ENCODE measurements at regions not wholly inside any gene's neighbourhood (a gene's known extent, or its start where the extent isn't known, plus 50 kb on each side); places are given as distances from the start of the nearest gene placed in this dataset.

GRCh38 chr6:138596591-138596990, 97.3 kb upstream of the NHSL1 start:
- no peak overlapping the region for H3K4me3 ChIP-seq (ENCODE audit: low read length)
- H3K27me3 ChIP-seq (ENCODE audit: control insufficient read depth in 1 of 2, insufficient read depth in 2 of 2, low read length in 2 of 2), result no peaks in the 10 kb centered on the region
- no peak overlapping the region for H3K4me3 Mint-ChIP-seq
- ATAC-seq (ENCODE audit: poor library complexity) (no peak), DNase-seq (no peak)
- no peaks in the 10 kb centered on the region for H3K9me3 Mint-ChIP-seq
- no peak overlapping the region for H3K27ac Mint-ChIP-seq
- no peak overlapping the region for H3K27ac ChIP-seq (ENCODE audit: low read depth in 1 of 2, low read length in 2 of 2)
- intact Hi-C loops (cut with DNase I, micrococcal nuclease), result no loop called here
- TF ChIP-seq CTCF (IDR thresholded peaks at IDR 0.05), result no peak
- no peaks in the 10 kb centered on the region for H3K27me3 Mint-ChIP-seq
- peaks cover 14% of the 10 kb centered on the region for H3K4me1 Mint-ChIP-seq (ENCODE audit: low read depth)
- CTCF ChIA-PET, result no interaction called here
- no peaks in the 10 kb centered on the region for H3K36me3 ChIP-seq (ENCODE audit: insufficient read depth, low read length)
- POLR2A ChIA-PET, result no interaction called here
- H3K4me1 ChIP-seq (ENCODE audit: insufficient read depth, low read length), result peaks cover 6% of the 10 kb centered on the region
- no peaks in the 10 kb centered on the region for H3K9me3 ChIP-seq (ENCODE audit: control insufficient read depth in 1 of 2, insufficient read depth in 1 of 2, low read length in 2 of 2)
- no peaks in the 10 kb centered on the region for H3K36me3 Mint-ChIP-seq (ENCODE audit: low read depth)

GRCh38 chr6:138597336-138597735, 98.0 kb upstream of the NHSL1 start:
- Histone ChIP-seq H3K27me3 (ENCODE audit: control insufficient read depth in 1 of 2, insufficient read depth in 2 of 2, low read length in 2 of 2) (no peaks in the 10 kb centered on the region), H3K36me3 (ENCODE audit: insufficient read depth, low read length) (no peaks in the 10 kb centered on the region), H3K4me1 (ENCODE audit: insufficient read depth, low read length) (peaks cover 6% of the 10 kb centered on the region), H3K27ac (ENCODE audit: low read depth in 1 of 2, low read length in 2 of 2) (no peak overlapping the region), H3K4me3 (ENCODE audit: low read length) (no peak overlapping the region), H3K9me3 (ENCODE audit: control insufficient read depth in 1 of 2, insufficient read depth in 1 of 2, low read length in 2 of 2) (no peaks in the 10 kb centered on the region)
- Mint-ChIP-seq H3K27me3 (no peaks in the 10 kb centered on the region), H3K36me3 (ENCODE audit: low read depth) (no peaks in the 10 kb centered on the region), H3K4me3 (no peak overlapping the region), H3K9me3 (no peaks in the 10 kb centered on the region), H3K27ac (no peak overlapping the region), H3K4me1 (ENCODE audit: low read depth) (peaks cover 14% of the 10 kb centered on the region)
- ATAC-seq (ENCODE audit: poor library complexity), result no peak
- ChIA-PET CTCF (no interaction called here), POLR2A (no interaction called here)
- DNase-seq, result no peak
- intact Hi-C loops (cut with DNase I, micrococcal nuclease), result no loop called here
- TF ChIP-seq CTCF (IDR thresholded peaks at IDR 0.05), result no peak

- Histone ChIP-seq H3K36me3 (ENCODE audit: insufficient read depth, low read length) (no peaks in the 10 kb centered on the region), H3K9me3 (ENCODE audit: control insufficient read depth in 1 of 2, insufficient read depth in 1 of 2, low read length in 2 of 2) (no peaks in the 10 kb centered on the region), H3K27ac (ENCODE audit: low read depth in 1 of 2, low read length in 2 of 2) (no peak overlapping the region), H3K4me3 (ENCODE audit: low read length) (no peak overlapping the region), H3K4me1 (ENCODE audit: insufficient read depth, low read length) (no peaks in the 10 kb centered on the region), H3K27me3 (ENCODE audit: control insufficient read depth in 1 of 2, insufficient read depth in 2 of 2, low read length in 2 of 2) (no peaks in the 10 kb centered on the region)
- no peak for TF ChIP-seq CTCF (IDR thresholded peaks at IDR 0.05)
- Mint-ChIP-seq H3K36me3 (ENCODE audit: low read depth) (no peaks in the 10 kb centered on the region), H3K4me1 (ENCODE audit: low read depth) (peaks cover 2% of the 10 kb centered on the region), H3K4me3 (no peak overlapping the region), H3K9me3 (no peaks in the 10 kb centered on the region), H3K27me3 (no peaks in the 10 kb centered on the region), H3K27ac (no peak overlapping the region)
- no peak for ATAC-seq (ENCODE audit: poor library complexity)
- ChIA-PET CTCF (no interaction called here), POLR2A (no interaction called here)
- DNase-seq, result no peak
- intact Hi-C loops (cut with DNase I, micrococcal nuclease), result no loop called here
These were observed 99.4 kb upstream of the NHSL1 start for GRCh38 chr6:138598562-138599173.

Measured in CD4-positive, alpha-beta T cell (primary cell).